Activated B cell treated with CpG ODN at 0.5 μM for 24 hours (primary cell): ENCODE measurements at regions not wholly inside any gene's neighbourhood (a gene's known extent, or its start where the extent isn't known, plus 50 kb on each side); places are given as distances from the start of the nearest gene placed in this dataset.

Experiments used
- ATAC-seq: fragments of 200-7000 bp; cut with Tn5 transposase; one replicate; pipeline ENCODE4 v1.10.0; 2021; ENCODE audit warnings: low read depth, mild to moderate bottlenecking, moderate library complexity
- CTCF ChIA-PET: fragments of 350-600 bp; sonication (Branson Sonifier 250); formaldehyde crosslinking; loops from one replicate; lab custom pipeline; 2021; ENCODE audit warnings: antibody characterized with exemption; lab: Charles Lee
- POLR2A ChIA-PET: fragments of 350-600 bp; sonication (Branson Sonifier 250); formaldehyde crosslinking; loops from one replicate; lab custom pipeline; 2021; ENCODE audit warnings: antibody characterized with exemption; lab: Charles Lee
- DNase-seq: peaks from one replicate; pipeline ENCODE4 v3.0.0; 2022
- H3K27ac Mint-ChIP-seq: one replicate; pipeline ENCODE4 v1.8.0; 2020; ENCODE audit warnings: mixed read lengths
- H3K27me3 Mint-ChIP-seq: one replicate; pipeline ENCODE4 v1.8.0; 2021; ENCODE audit warnings: mixed read lengths
- H3K36me3 Mint-ChIP-seq: one replicate; pipeline ENCODE4 v1.8.0; 2021; ENCODE audit warnings: low read depth, mixed read lengths
- H3K4me1 Mint-ChIP-seq: one replicate; pipeline ENCODE4 v1.8.0; 2021; ENCODE audit warnings: mixed read lengths
- H3K4me3 Mint-ChIP-seq: one replicate; pipeline ENCODE4 v1.8.0; 2020; ENCODE audit warnings: mild to moderate bottlenecking, mixed read lengths
- H3K9me3 Mint-ChIP-seq: one replicate; pipeline ENCODE4 v1.8.0; 2020; ENCODE audit warnings: mixed read lengths
- CTCF ChIP-seq: fragments of 200-600 bp; IDR thresholded peaks from one replicate; pipeline ENCODE4 v1.8.0; 2022; ENCODE audit warnings: antibody characterized with exemption, mild to moderate bottlenecking
- intact Hi-C: fragments of 100-400 bp; cut with micrococcal nuclease; formaldehyde crosslinking; loops from one replicate; pipeline ENCODE4 v1.15.1; 2024

DNA sequence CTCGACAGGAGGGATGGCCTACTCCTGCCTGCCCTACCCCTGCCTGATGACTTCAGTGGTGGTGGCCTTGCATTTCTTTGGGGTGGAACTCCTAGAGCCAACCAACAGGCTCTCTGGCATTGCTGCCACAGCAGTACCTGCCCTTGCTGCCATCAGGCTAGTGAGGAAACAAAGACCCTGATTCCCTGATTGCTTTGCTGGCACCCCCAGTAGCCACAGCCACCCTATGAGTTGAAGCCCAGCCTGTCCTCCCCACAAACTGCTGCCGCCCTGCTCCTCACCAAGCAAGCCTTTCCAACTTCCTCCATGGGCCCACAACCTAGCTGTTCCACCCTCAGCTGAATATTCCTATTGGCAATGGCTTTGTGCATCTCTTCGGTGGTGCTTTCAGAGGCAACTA lies 52.5 kb upstream of the KHDRBS2 start:
- ATAC-seq (no peak), DNase-seq (no peak)
- no peaks in the 10 kb centered on the region for H3K9me3 Mint-ChIP-seq
- ChIA-PET CTCF (no interaction called here), POLR2A (no interaction called here)
- H3K36me3 Mint-ChIP-seq, result no peaks in the 10 kb centered on the region
- no peak overlapping the region for H3K27ac Mint-ChIP-seq
- intact Hi-C loops, result no loop called here
- no peaks in the 10 kb centered on the region for H3K4me1 Mint-ChIP-seq
- no peak overlapping the region for H3K4me3 Mint-ChIP-seq
- no peak for TF ChIP-seq CTCF
- H3K27me3 Mint-ChIP-seq, result peaks cover 5% of the 10 kb centered on the region
